A549 (cell line): ENCODE measurements at regions not wholly inside any gene's neighbourhood (a gene's known extent, or its start where the extent isn't known, plus 50 kb on each side); places are given as distances from the start of the nearest gene placed in this dataset.

Source experiments
- ATAC-seq, 2 experiments: fragments of 200-7000 bp in 1 of 2; fragments of >200 bp in 1 of 2; cut with Nextera tagmentation in 1 of 2; cut with Tn5 transposase in 1 of 2; 3 replicates each; pipeline versions ENCODE4 v1.8.0 to v1.9.1; 2018 to 2020; ENCODE audit warnings: mild to moderate bottlenecking in 1 of 2, moderate library complexity in 1 of 2
- CTCF ChIA-PET: fragments of 300-600 bp; sonication (Branson Sonifier 250); formaldehyde crosslinking; extraction: SDS; loops from one replicate; lab custom pipeline; 2021; ENCODE audit warnings: antibody characterized with exemption, inconsistent platforms; lab: Yijun Ruan, JAX
- POLR2A ChIA-PET: fragments of 350-600 bp; formaldehyde crosslinking; extraction: SDS; loops from one replicate; lab custom pipeline; 2021; ENCODE audit warnings: antibody characterized with exemption, inconsistent platforms; lab: Yijun Ruan, JAX
- DNase-seq, 2 experiments: peaks; one replicate each; pipeline versions ENCODE4 v3.0.0 to v3.0.0-alpha.2; 2011 to 2016; ENCODE audit warnings: low read depth in 1 of 2, low spot score in 1 of 2
- FAIRE-seq: peaks from 2 replicates; lab custom pipeline; 2011; peaks lifted over from hg19 to GRCh38; lab: Jason Lieb, UNC
- H3K27ac ChIP-seq, 2 experiments: fragments of >200 bp; sonication (Bioruptor Twin); formaldehyde crosslinking; 3 replicates each; pipeline ENCODE4 v1.5.1; 2016 to 2017
- H3K4me1 ChIP-seq: fragments of >200 bp; sonication (Bioruptor Twin); formaldehyde crosslinking; 3 replicates; pipeline ENCODE4 v1.6.1; 2016
- H3K4me2 ChIP-seq: fragments of >200 bp; sonication (Bioruptor Twin); formaldehyde crosslinking; 3 replicates; pipeline ENCODE4 v1.6.1; 2016
- H3K4me3 ChIP-seq: fragments of >200 bp; sonication (Bioruptor Twin); formaldehyde crosslinking; 3 replicates; pipeline ENCODE4 v1.5.1; 2016
- H3K9me3 ChIP-seq: fragments of >200 bp; sonication (Bioruptor Twin); formaldehyde crosslinking; 3 replicates; pipeline ENCODE4 v1.6.1; 2016
- BCL3 ChIP-seq: fragments of >200 bp; sonication (Bioruptor Twin); formaldehyde crosslinking; IDR thresholded peaks from 3 replicates; pipeline ENCODE4 v1.6.1; 2016
- CBX8 ChIP-seq: fragments of 200-600 bp; sonication (generic); IDR thresholded peaks from 2 replicates; pipeline ENCODE4 v1.6.1; 2016
- CEBPB ChIP-seq, 2 experiments: fragments of >200 bp in 1 of 2; sonication (Bioruptor Twin) in 1 of 2; formaldehyde crosslinking in 1 of 2; IDR thresholded peaks; 2 replicates each; pipeline ENCODE4 v1.6.1; 2012 to 2016
- CHD2 ChIP-seq: fragments of 150-350 bp; IDR thresholded peaks from 2 replicates; pipeline ENCODE4 v1.6.1; 2014; ENCODE audit warnings: low read length; ENCODE audit not compliant: partially characterized antibody
- CTCF ChIP-seq: fragments of >200 bp; sonication (Bioruptor Twin); formaldehyde crosslinking; IDR thresholded peaks from 3 replicates; pipeline ENCODE4 v1.5.1; 2016
- FOSB ChIP-seq: fragments of 250-450 bp; sonication (Bioruptor Pico); IDR thresholded peaks from 2 replicates; pipeline ENCODE4 v1.5.0; 2020; ENCODE audit warnings: mild to moderate bottlenecking, moderate library complexity
- HDAC2 ChIP-seq: fragments of 200-600 bp; sonication (generic); IDR thresholded peaks from 2 replicates; pipeline ENCODE4 v1.6.1; 2016
- HOXA7 ChIP-seq: fragments of 250-450 bp; sonication (Bioruptor Pico); IDR thresholded peaks from 2 replicates; pipeline ENCODE4 v1.5.0; 2020; ENCODE audit warnings: mild to moderate bottlenecking, moderate library complexity
- JUNB ChIP-seq: fragments of >200 bp; sonication (Bioruptor Twin); formaldehyde crosslinking; IDR thresholded peaks from 2 replicates; pipeline ENCODE4 v1.6.1; 2016
- NFE2L2 ChIP-seq: fragments of 150-350 bp; conservative IDR thresholded peaks from 2 replicates; pipeline ENCODE4 v1.6.1; 2014; ENCODE audit warnings: low read length
- NR3C1 ChIP-seq: fragments of >200 bp; sonication (Bioruptor Twin); formaldehyde crosslinking; IDR thresholded peaks from 3 replicates; pipeline ENCODE4 v1.6.1; 2017
- POLR2A ChIP-seq: IDR thresholded peaks from 2 replicates; pipeline ENCODE4 v1.6.1; 2012; ENCODE audit warnings: mild to moderate bottlenecking, low read length
- POLR2AphosphoS2 ChIP-seq: conservative IDR thresholded peaks from 2 replicates; pipeline ENCODE4 v1.6.1; 2012; ENCODE audit warnings: low read length, improper control_type of control experiment, inconsistent platforms
- RAD21 ChIP-seq, 2 experiments: fragments of >200 bp in 1 of 2; sonication (Bioruptor Twin) in 1 of 2; formaldehyde crosslinking in 1 of 2; IDR thresholded peaks in 1 of 2; conservative IDR thresholded peaks in 1 of 2; 2 replicates in 1 of 2; 3 replicates in 1 of 2; pipeline ENCODE4 v1.6.1; 2012 to 2018; ENCODE audit warnings: inconsistent platforms in 1 of 2
- RARB ChIP-seq: fragments of 250-450 bp; sonication (Bioruptor Pico); IDR thresholded peaks from 2 replicates; pipeline ENCODE4 v1.8.0; 2021; ENCODE audit warnings: mild to moderate bottlenecking, moderate library complexity
- RFX5 ChIP-seq: fragments of 450-650 bp; IDR thresholded peaks from 2 replicates; pipeline ENCODE4 v1.7.1; 2014; ENCODE audit warnings: antibody characterized with exemption, mild to moderate bottlenecking, moderate library complexity
- SMC3 ChIP-seq: fragments of >200 bp; sonication (Bioruptor Twin); formaldehyde crosslinking; IDR thresholded peaks from 3 replicates; pipeline ENCODE4 v1.6.1; 2018; ENCODE audit warnings: inconsistent platforms
- ZC3H11A ChIP-seq: fragments of 450-650 bp; IDR thresholded peaks from 2 replicates; pipeline ENCODE4 v1.6.1; 2014; ENCODE audit warnings: antibody characterized with exemption, mild to moderate bottlenecking
- WGBS: methylation state at CpG from one replicate; pipeline ENCODE4 v1.1.6; 2017; ENCODE audit errors: missing lambda C conversion rate; 5-methylcytosine and 5-hydroxymethylcytosine counted together
- TF ChIP-seq, protein P1 (sequence below): fragments of 250-450 bp; sonication (Bioruptor Pico); IDR thresholded peaks from 2 replicates; pipeline ENCODE4 v1.5.0; 2020; ENCODE audit warnings: low read depth, mild to moderate bottlenecking, moderate library complexity
- TF ChIP-seq, protein P2 (sequence below): fragments of 150-350 bp; IDR thresholded peaks from 2 replicates; pipeline ENCODE4 v1.6.1; 2014; ENCODE audit warnings: low read depth, mild to moderate bottlenecking, low read length

DNA sequence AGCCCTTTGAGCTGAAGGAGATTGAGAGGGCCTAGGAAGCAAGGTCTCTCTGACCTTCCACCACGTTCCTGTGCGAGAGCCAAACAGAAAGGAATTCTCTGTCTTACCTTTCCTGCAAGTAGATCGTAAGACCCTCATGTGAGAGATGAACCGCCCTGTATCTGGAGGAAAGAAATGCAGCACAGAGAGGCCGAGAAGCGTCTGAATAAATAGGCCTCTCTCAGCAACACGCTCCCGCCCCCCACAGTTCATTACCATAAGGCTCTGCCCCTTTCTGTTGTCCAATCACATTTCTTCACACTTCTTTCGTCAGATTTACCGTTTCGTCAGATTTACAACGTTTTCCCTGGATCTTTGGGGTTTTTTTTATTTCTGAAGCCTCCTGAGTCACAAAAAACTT, 90.3 kb downstream of the BLID start (continued):
- TF ChIP-seq, protein P1, sequence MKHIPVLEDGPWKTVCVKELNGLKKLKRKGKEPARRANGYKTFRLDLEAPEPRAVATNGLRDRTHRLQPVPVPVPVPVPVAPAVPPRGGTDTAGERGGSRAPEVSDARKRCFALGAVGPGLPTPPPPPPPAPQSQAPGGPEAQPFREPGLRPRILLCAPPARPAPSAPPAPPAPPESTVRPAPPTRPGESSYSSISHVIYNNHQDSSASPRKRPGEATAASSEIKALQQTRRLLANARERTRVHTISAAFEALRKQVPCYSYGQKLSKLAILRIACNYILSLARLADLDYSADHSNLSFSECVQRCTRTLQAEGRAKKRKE = no peak
- TF ChIP-seq BCL3 = no peak
- TF ChIP-seq NR3C1 = no peak
- TF ChIP-seq FOSB (CRISPR knock-in tag) = no peak
- TF ChIP-seq POLR2AphosphoS2 = no peak
- no peak for TF ChIP-seq RARB (CRISPR knock-in tag)
- TF ChIP-seq SMC3 = no peak
- TF ChIP-seq, all 56 proteins: peak for 0

GRCh38 chr11:122024278-122024677, 91.7 kb downstream of the BLID start:
- Histone ChIP-seq H3K4me1 (no peaks in the 10 kb centered on the region; the same call in 2 of the 3 replicates), H3K27ac (no peak overlapping the region)
- WGBS = 46% methylated on average over 3 of the region's 3 CpGs
- FAIRE-seq = no peak
- CTCF ChIA-PET = interaction anchor here (0.5 to 1.6 kb wide), 3 partner anchors 38 to 367 kb away, joined by 3 read pairs; no protein-coding TSS in a partner anchor
- no peak for TF ChIP-seq CBX8
- no peak for TF ChIP-seq RFX5
- TF ChIP-seq NFE2L2 = no peak
- no peak for TF ChIP-seq HOXA7
- no peak for TF ChIP-seq CHD2
- no peak for TF ChIP-seq BCL3
- no peak for TF ChIP-seq JUNB
- TF ChIP-seq HDAC2 = no peak
- TF ChIP-seq CEBPB (IDR thresholded peaks at IDR 0.05) = no peak
- no peak for TF ChIP-seq POLR2A
- TF ChIP-seq ZC3H11A = no peak
- TF ChIP-seq, protein P2, sequence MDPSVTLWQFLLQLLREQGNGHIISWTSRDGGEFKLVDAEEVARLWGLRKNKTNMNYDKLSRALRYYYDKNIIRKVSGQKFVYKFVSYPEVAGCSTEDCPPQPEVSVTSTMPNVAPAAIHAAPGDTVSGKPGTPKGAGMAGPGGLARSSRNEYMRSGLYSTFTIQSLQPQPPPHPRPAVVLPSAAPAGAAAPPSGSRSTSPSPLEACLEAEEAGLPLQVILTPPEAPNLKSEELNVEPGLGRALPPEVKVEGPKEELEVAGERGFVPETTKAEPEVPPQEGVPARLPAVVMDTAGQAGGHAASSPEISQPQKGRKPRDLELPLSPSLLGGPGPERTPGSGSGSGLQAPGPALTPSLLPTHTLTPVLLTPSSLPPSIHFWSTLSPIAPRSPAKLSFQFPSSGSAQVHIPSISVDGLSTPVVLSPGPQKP = no peak
- TF ChIP-seq, all 56 proteins: peak for 0
- POLR2A ChIA-PET = no interaction called here
- Histone ChIP-seq H3K4me2 (no peak overlapping the region), H3K4me3 (no peak overlapping the region), H3K9me3 (no peaks in the 10 kb centered on the region)
- no peak for ATAC-seq
- DNase-seq = no peak

DNA sequence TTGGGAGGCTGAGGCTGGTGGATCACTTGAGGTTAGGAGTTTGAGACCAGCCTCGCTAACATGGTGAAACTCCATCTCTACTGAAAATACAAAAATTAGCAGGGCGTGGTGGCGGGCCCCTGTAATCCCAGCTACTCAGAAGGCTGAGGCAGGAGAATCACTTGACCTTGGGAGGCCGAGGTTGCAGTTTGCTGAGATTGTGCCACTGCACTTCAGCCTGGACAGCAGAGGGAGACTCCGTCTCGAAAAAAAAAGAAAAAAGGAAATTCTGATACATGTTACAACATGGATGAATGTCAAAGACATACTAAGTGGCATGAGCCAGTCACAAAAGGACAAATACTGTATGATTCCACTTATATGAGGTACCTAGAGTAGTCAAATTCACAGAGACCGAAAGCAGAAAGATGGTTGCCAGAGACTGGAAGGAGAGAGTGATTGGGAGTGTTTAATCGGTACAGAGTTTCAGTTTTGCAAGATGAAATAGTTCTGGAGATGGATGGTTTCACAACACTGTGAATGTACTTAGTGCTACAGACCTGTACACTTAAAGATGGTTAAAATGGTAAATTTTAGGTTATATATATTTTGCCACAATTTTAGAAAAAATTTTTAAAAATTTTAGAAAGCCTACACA, 92.3 kb downstream of the BLID start:
- no peak; a peak in 1 of 6 replicates for ATAC-seq
- no peaks in the 10 kb centered on the region for H3K9me3 ChIP-seq
- ChIA-PET POLR2A (no interaction called here), CTCF (interaction anchor here (0.5 to 1.6 kb wide), 2 partner anchors 192 to 367 kb away, joined by 3 read pairs; no protein-coding TSS in a partner anchor)
- 65% methylated on average over 8 of the region's 8 CpGs for WGBS
- DNase-seq = no peak
- no peak overlapping the region for H3K27ac ChIP-seq
- TF ChIP-seq RAD21 (conservative IDR thresholded peaks at IDR 0.05 in 1 of 2, IDR thresholded peaks at IDR 0.05 in 1 of 2) (peak in 1 of 2 experiments; percentile 41; a peak in 2 of 5 replicates), CTCF (peak; percentile 12; the same call in 2 of the 3 replicates)
- TF ChIP-seq, protein P2 = no peak
- no peaks in the 10 kb centered on the region; the same call in 2 of the 3 replicates for H3K4me1 ChIP-seq
- peak overlapping the region; percentile 36; the same call in 2 of the 3 replicates for H3K4me2 ChIP-seq
- no peak overlapping the region for H3K4me3 ChIP-seq
- no peak for FAIRE-seq
